IPS-18a (cell line): ENCODE measurements at regions not wholly inside any gene's neighbourhood (a gene's known extent, or its start where the extent isn't known, plus 50 kb on each side); places are given as distances from the start of the nearest gene placed in this dataset.

Experiments used
- H3K27ac ChIP-seq: one replicate; pipeline ENCODE4 v1.5.1; 2013; ENCODE audit warnings: low read length
- H3K27me3 ChIP-seq: one replicate; pipeline ENCODE4 v1.6.1; 2013; ENCODE audit warnings: mild to moderate bottlenecking, low read length; ENCODE audit not compliant: control insufficient read depth, insufficient read depth
- H3K36me3 ChIP-seq: one replicate; pipeline ENCODE4 v1.6.1; 2013; ENCODE audit warnings: low read depth, low read length; ENCODE audit not compliant: control insufficient read depth
- H3K4me1 ChIP-seq: one replicate; pipeline ENCODE4 v1.6.1; 2013; ENCODE audit warnings: low read depth, low read length; ENCODE audit not compliant: control insufficient read depth
- H3K4me3 ChIP-seq: one replicate; pipeline ENCODE4 v1.5.1; 2013; ENCODE audit warnings: low read length
- H3K9ac ChIP-seq: one replicate; pipeline ENCODE4 v1.6.1; 2013; ENCODE audit warnings: mild to moderate bottlenecking, low read length, moderate library complexity
- H3K9me3 ChIP-seq: one replicate; pipeline ENCODE4 v1.6.1; 2013; ENCODE audit warnings: low read depth, low read length; ENCODE audit not compliant: control insufficient read depth

GRCh38 chr10:108696792-108697477, 1226.4 kb downstream of the XPNPEP1 start:
- H3K9ac ChIP-seq = no peak overlapping the region
- H3K36me3 ChIP-seq = no peaks in the 10 kb centered on the region
- no peaks in the 10 kb centered on the region for H3K27me3 ChIP-seq
- H3K4me3 ChIP-seq = no peak overlapping the region
- no peaks in the 10 kb centered on the region for H3K9me3 ChIP-seq
- H3K27ac ChIP-seq = no peak overlapping the region
- no peaks in the 10 kb centered on the region for H3K4me1 ChIP-seq

- Histone ChIP-seq H3K9me3 (no peaks in the 10 kb centered on the region), H3K9ac (no peak overlapping the region), H3K4me3 (no peak overlapping the region), H3K27ac (no peak overlapping the region), H3K4me1 (peaks cover 2% of the 10 kb centered on the region), H3K36me3 (no peaks in the 10 kb centered on the region), H3K27me3 (no peaks in the 10 kb centered on the region)
Measured at GRCh38 chr10:108691126-108691525, 1232.2 kb downstream of the XPNPEP1 start.

GRCh38 chr10:108690530-108690929, 1232.8 kb downstream of the XPNPEP1 start:
- Histone ChIP-seq H3K9ac (no peak overlapping the region), H3K4me1 (peaks cover 7% of the 10 kb centered on the region), H3K4me3 (no peak overlapping the region), H3K9me3 (no peaks in the 10 kb centered on the region), H3K36me3 (no peaks in the 10 kb centered on the region), H3K27me3 (no peaks in the 10 kb centered on the region), H3K27ac (no peak overlapping the region)

- H3K9ac ChIP-seq = no peak overlapping the region
- peaks cover 7% of the 10 kb centered on the region for H3K4me1 ChIP-seq
- H3K27ac ChIP-seq = no peak overlapping the region
- H3K36me3 ChIP-seq = no peaks in the 10 kb centered on the region
- no peaks in the 10 kb centered on the region for H3K9me3 ChIP-seq
- H3K27me3 ChIP-seq = no peaks in the 10 kb centered on the region
- H3K4me3 ChIP-seq = no peak overlapping the region
Measured at GRCh38 chr10:108689891-108690290, 1233.4 kb downstream of the XPNPEP1 start.

GRCh38 chr10:108688314-108688713, 1235.0 kb downstream of the XPNPEP1 start:
- no peaks in the 10 kb centered on the region for H3K27me3 ChIP-seq
- no peak overlapping the region for H3K4me3 ChIP-seq
- H3K27ac ChIP-seq = no peak overlapping the region
- H3K9me3 ChIP-seq = no peaks in the 10 kb centered on the region
- H3K36me3 ChIP-seq = no peaks in the 10 kb centered on the region
- H3K9ac ChIP-seq = no peak overlapping the region
- H3K4me1 ChIP-seq = peaks cover 7% of the 10 kb centered on the region

GRCh38 chr10:108685863-108686531, 1237.3 kb downstream of the XPNPEP1 start:
- Histone ChIP-seq H3K4me1 (peaks cover 7% of the 10 kb centered on the region), H3K9ac (no peak overlapping the region), H3K27me3 (no peaks in the 10 kb centered on the region), H3K36me3 (no peaks in the 10 kb centered on the region), H3K4me3 (no peak overlapping the region), H3K27ac (no peak overlapping the region), H3K9me3 (no peaks in the 10 kb centered on the region)

- no peaks in the 10 kb centered on the region for H3K27me3 ChIP-seq
- no peak overlapping the region for H3K9ac ChIP-seq
- no peak overlapping the region for H3K27ac ChIP-seq
- H3K36me3 ChIP-seq = no peaks in the 10 kb centered on the region
- no peak overlapping the region for H3K4me3 ChIP-seq
- H3K9me3 ChIP-seq = no peaks in the 10 kb centered on the region
- peaks cover 7% of the 10 kb centered on the region for H3K4me1 ChIP-seq
Measured at GRCh38 chr10:108684431-108684830, 1238.9 kb downstream of the XPNPEP1 start.

- H3K9me3 ChIP-seq = no peaks in the 10 kb centered on the region
- H3K9ac ChIP-seq = no peak overlapping the region
- no peak overlapping the region for H3K27ac ChIP-seq
- H3K36me3 ChIP-seq = no peaks in the 10 kb centered on the region
- peaks cover 4% of the 10 kb centered on the region for H3K4me1 ChIP-seq
- H3K4me3 ChIP-seq = no peak overlapping the region
- H3K27me3 ChIP-seq = no peaks in the 10 kb centered on the region
Measured at GRCh38 chr10:108673741-108674140, 1249.6 kb downstream of the XPNPEP1 start.

- no peak overlapping the region for H3K4me3 ChIP-seq
- H3K36me3 ChIP-seq = no peaks in the 10 kb centered on the region
- H3K27me3 ChIP-seq = no peaks in the 10 kb centered on the region
- H3K9ac ChIP-seq = no peak overlapping the region
- peaks cover 21% of the 10 kb centered on the region for H3K4me1 ChIP-seq
- H3K27ac ChIP-seq = no peak overlapping the region
- H3K9me3 ChIP-seq = no peaks in the 10 kb centered on the region
Measured at GRCh38 chr10:108663587-108663986, 1259.7 kb downstream of the XPNPEP1 start.

GRCh38 chr10:108662975-108663374, 1260.3 kb downstream of the XPNPEP1 start:
- Histone ChIP-seq H3K27me3 (no peaks in the 10 kb centered on the region), H3K4me3 (no peak overlapping the region), H3K4me1 (peaks cover 21% of the 10 kb centered on the region), H3K27ac (no peak overlapping the region), H3K9me3 (no peaks in the 10 kb centered on the region), H3K36me3 (no peaks in the 10 kb centered on the region), H3K9ac (no peak overlapping the region)

- Histone ChIP-seq H3K36me3 (no peaks in the 10 kb centered on the region), H3K27me3 (no peaks in the 10 kb centered on the region), H3K9ac (no peak overlapping the region), H3K4me3 (no peak overlapping the region), H3K9me3 (no peaks in the 10 kb centered on the region), H3K27ac (no peak overlapping the region), H3K4me1 (no peaks in the 10 kb centered on the region)
Measured at GRCh38 chr10:108655057-108655456, 1268.3 kb downstream of the XPNPEP1 start.

- Histone ChIP-seq H3K36me3 (no peaks in the 10 kb centered on the region), H3K27ac (no peak overlapping the region), H3K4me1 (no peaks in the 10 kb centered on the region), H3K27me3 (no peaks in the 10 kb centered on the region), H3K4me3 (no peak overlapping the region), H3K9me3 (no peaks in the 10 kb centered on the region), H3K9ac (no peak overlapping the region)
Measured at GRCh38 chr10:108653531-108653930, 1269.8 kb downstream of the XPNPEP1 start.
